Gastrocnemius medialis (tissue), 4 donors: ENCODE measurements at regions not wholly inside any gene's neighbourhood (a gene's known extent, or its start where the extent isn't known, plus 50 kb on each side); places are given as distances from the start of the nearest gene placed in this dataset.
"Not testable (repeated sequence)": the region's sequence is repeated elsewhere in the genome, so short reads cannot be mapped to it uniquely, and the experiment has no call there.

Experiments
- ATAC-seq, 2 donors: fragments of 150-250 bp; one replicate each; pipeline ENCODE4 v1.9.1; 2016
- DNase-seq, 2 donors: peaks; one replicate each; pipeline ENCODE4 v3.0.0-alpha.2; 2019
- H3K27ac ChIP-seq, 4 donors: fragments of 200-600 bp; sonication (generic); 1 replicate in 1 of 4; 2 replicates in 3 of 4; pipeline ENCODE4 v1.5.1; 2016 to 2018; ENCODE audit warnings: mild to moderate bottlenecking in 2 of 4, moderate library complexity in 1 of 4
- H3K27me3 ChIP-seq, 3 donors: fragments of 200-600 bp; sonication (generic) in 2 of 3; 1 replicate in 1 of 3; 2 replicates in 2 of 3; pipeline versions ENCODE4 v1.5.1 to v1.6.0; 2016 to 2019; ENCODE audit warnings: mild to moderate bottlenecking in 1 of 3, moderate library complexity in 1 of 3
- H3K36me3 ChIP-seq, 2 donors: fragments of 200-600 bp; sonication (generic) in 1 of 2; one replicate each; pipeline ENCODE4 v1.5.1; 2017 to 2018
- H3K4me1 ChIP-seq, 2 donors: fragments of 200-600 bp; sonication (generic) in 1 of 2; one replicate each; pipeline ENCODE4 v1.5.1; 2016 to 2017; ENCODE audit warnings: mild to moderate bottlenecking in 2 of 2
- H3K4me3 ChIP-seq, 4 donors: fragments of 200-600 bp; sonication (generic) in 3 of 4; 1 replicate in 1 of 4; 2 replicates in 3 of 4; pipeline ENCODE4 v1.5.1; 2016 to 2019; ENCODE audit warnings: mild to moderate bottlenecking in 2 of 4
- H3K9me3 ChIP-seq, 3 donors: fragments of 200-600 bp; sonication (generic) in 2 of 3; 1 replicate in 1 of 3; 2 replicates in 2 of 3; pipeline ENCODE4 v1.5.1; 2016 to 2019
- CTCF ChIP-seq, 5 experiments: fragments of 450-650 bp in 3 of 5; fragments of 200-600 bp in 2 of 5; sonication (generic) in 2 of 5; IDR thresholded peaks in 4 of 5; conservative IDR thresholded peaks in 1 of 5; 1 replicate in 4 of 5; 2 replicates in 1 of 5; pipeline ENCODE4 v1.5.1; 2016 to 2019; ENCODE audit warnings: antibody characterized with exemption in 5 of 5, mild to moderate bottlenecking in 3 of 5, moderate library complexity in 3 of 5
- POLR2A ChIP-seq, 2 donors: fragments of 450-650 bp; IDR thresholded peaks; one replicate each; pipeline ENCODE4 v1.6.1; 2017; ENCODE audit warnings: antibody characterized with exemption in 2 of 2, mild to moderate bottlenecking in 2 of 2, moderate library complexity in 2 of 2
- in situ Hi-C, 4 donors: fragments of 200-750 bp; cut with MboI; loops; one replicate each; pipeline versions ENCODE4 v1.15.0 to v1.8.0; 2017; ENCODE audit warnings: low sequenced_read_pairs in 4 of 4
- intact Hi-C: fragments of 100-400 bp; cut with DNase I; formaldehyde crosslinking; loops from one replicate; pipeline ENCODE4 v1.15.1; 2023; ENCODE audit warnings: low total_unique reads

- H3K27me3 ChIP-seq = no peaks in the 10 kb centered on the region
- H3K27ac ChIP-seq = no peak overlapping the region
- no peaks in the 10 kb centered on the region for H3K9me3 ChIP-seq
- intact Hi-C loops (no loop called here), in situ Hi-C loops (no loop called here)
- no peaks in the 10 kb centered on the region for H3K36me3 ChIP-seq
- DNase-seq (no peak), ATAC-seq (no peak)
- H3K4me3 ChIP-seq = no peak overlapping the region
- no peak for TF ChIP-seq CTCF (IDR thresholded peaks at IDR 0.05 in 4 of 5, conservative IDR thresholded peaks at IDR 0.05 in 1 of 5)
- TF ChIP-seq POLR2A (IDR thresholded peaks at IDR 0.05) = no peak
- H3K4me1 ChIP-seq = no peaks in the 10 kb centered on the region
Measured at GRCh38 chr5:145462525-145462924, 372.6 kb downstream of the PRELID2 start.

GRCh38 chr5:145450286-145450885 lies 384.8 kb downstream of the PRELID2 start:
- Histone ChIP-seq H3K4me3 (no peak overlapping the region), H3K36me3 (no peaks in the 10 kb centered on the region), H3K4me1 (no peaks in the 10 kb centered on the region), H3K27ac (no peak overlapping the region), H3K9me3 (no peaks in the 10 kb centered on the region), H3K27me3 (no peaks in the 10 kb centered on the region)
- in situ Hi-C loops (no loop called here), intact Hi-C loops (no loop called here)
- TF ChIP-seq POLR2A (IDR thresholded peaks at IDR 0.05) = no peak
- no peak for TF ChIP-seq CTCF (IDR thresholded peaks at IDR 0.05 in 4 of 5, conservative IDR thresholded peaks at IDR 0.05 in 1 of 5)
- no peak for DNase-seq
- no peak for ATAC-seq

DNA sequence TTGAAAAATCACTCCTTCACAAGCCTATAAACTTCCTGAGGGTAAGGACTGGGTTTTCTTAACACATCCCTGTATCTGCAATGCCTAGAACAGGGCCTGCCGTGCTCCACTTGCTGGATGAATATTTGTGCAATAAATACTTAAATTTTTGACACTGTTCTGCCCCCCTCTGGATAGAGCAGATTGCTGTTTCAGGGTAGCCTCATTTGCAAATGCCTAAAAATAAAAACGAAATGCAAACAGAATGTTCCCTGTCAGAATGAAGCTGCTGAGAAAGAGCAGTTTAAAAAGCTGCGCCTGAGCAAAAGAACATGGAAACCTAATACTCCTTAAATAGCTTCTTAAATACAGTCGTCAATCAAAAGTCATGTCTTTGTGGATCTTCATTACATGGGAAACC lies 385.3 kb downstream of the PRELID2 start:
- no peak overlapping the region for H3K4me3 ChIP-seq
- no peaks in the 10 kb centered on the region for H3K27me3 ChIP-seq
- H3K4me1 ChIP-seq = peaks cover 0 to 2% of the 10 kb centered on the region in 2 donors
- intact Hi-C loops (no loop called here), in situ Hi-C loops (no loop called here)
- H3K27ac ChIP-seq = no peak overlapping the region
- ATAC-seq (no peak), DNase-seq (no peak)
- TF ChIP-seq POLR2A (IDR thresholded peaks at IDR 0.05) = no peak
- no peak for TF ChIP-seq CTCF (IDR thresholded peaks at IDR 0.05 in 4 of 5, conservative IDR thresholded peaks at IDR 0.05 in 1 of 5)
- no peaks in the 10 kb centered on the region for H3K36me3 ChIP-seq
- no peaks in the 10 kb centered on the region for H3K9me3 ChIP-seq

DNA sequence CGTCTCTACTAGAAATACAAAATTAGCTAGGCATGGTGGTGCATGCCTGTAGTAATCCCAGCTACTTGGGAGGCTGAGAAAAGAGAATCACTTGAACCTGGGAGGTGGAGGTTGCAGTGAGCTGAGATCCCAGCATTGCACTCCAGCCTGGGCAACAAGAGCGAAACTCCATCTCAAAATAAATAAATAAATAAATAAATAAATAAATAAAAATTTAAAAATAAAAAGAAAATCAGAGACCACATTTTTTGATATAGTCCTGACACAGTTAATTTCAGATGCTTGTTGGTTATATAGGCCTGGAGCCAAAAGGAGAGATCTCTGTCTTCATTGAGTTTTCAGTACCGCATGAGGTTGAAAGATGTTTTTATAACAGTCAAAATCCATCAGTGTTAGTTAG lies 388.3 kb downstream of the PRELID2 start:
- H3K27me3 ChIP-seq, intact Hi-C loops, H3K4me1 ChIP-seq, H3K36me3 ChIP-seq, H3K4me3 ChIP-seq, H3K27ac ChIP-seq, DNase-seq, ATAC-seq, H3K9me3 ChIP-seq, in situ Hi-C loops: not testable (repeated sequence)

DNA sequence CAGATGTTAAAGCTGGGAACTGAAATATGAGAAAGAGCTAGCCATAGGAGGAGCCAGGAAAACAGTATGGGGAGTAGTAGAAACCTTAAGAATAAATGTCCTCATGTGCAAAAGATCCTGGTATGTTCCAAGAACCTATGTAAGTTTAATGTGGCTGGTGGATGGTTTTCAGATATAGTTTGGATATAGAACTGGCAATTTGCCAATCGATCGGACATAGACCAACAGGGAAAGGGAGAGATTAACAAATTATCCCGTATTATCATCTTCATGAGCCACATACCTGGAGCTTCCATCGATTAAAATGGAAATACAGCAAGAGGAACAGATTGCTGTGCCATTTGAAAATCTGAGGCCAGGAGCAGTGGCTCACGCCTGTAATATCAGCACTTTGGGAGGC lies 388.7 kb downstream of the PRELID2 start:
- in situ Hi-C loops = no loop called here
- intact Hi-C loops = no loop called here
- TF ChIP-seq CTCF (IDR thresholded peaks at IDR 0.05 in 4 of 5, conservative IDR thresholded peaks at IDR 0.05 in 1 of 5) = no peak
- no peak for TF ChIP-seq POLR2A (IDR thresholded peaks at IDR 0.05)
- Histone ChIP-seq H3K36me3 (no peaks in the 10 kb centered on the region), H3K9me3 (no peaks in the 10 kb centered on the region), H3K4me1 (peaks cover 0 to 2% of the 10 kb centered on the region in 2 donors), H3K27ac (no peak overlapping the region), H3K4me3 (no peak overlapping the region), H3K27me3 (no peaks in the 10 kb centered on the region)
- DNase-seq (no peak), ATAC-seq (no peak)
